ENCODE measurements at regions not wholly inside any gene's neighbourhood (a gene's known extent, or its start where the extent isn't known, plus 50 kb on each side); places are given as distances from the start of the nearest gene placed in this dataset.

- H3K4me3 ChIP-seq, result no peak overlapping the region
- no peak overlapping the region for H3K27ac ChIP-seq
- intact Hi-C loops (cut with DNase I; ENCODE audit: low total_unique reads), result no loop called here
- DNase-seq, result no peak
- no peaks in the 10 kb centered on the region for H3K9me3 ChIP-seq
- H3K27me3 ChIP-seq, result no peaks in the 10 kb centered on the region
- TF ChIP-seq POLR2A (IDR thresholded peaks at IDR 0.05), result no peak
- TF ChIP-seq, protein P1, sequence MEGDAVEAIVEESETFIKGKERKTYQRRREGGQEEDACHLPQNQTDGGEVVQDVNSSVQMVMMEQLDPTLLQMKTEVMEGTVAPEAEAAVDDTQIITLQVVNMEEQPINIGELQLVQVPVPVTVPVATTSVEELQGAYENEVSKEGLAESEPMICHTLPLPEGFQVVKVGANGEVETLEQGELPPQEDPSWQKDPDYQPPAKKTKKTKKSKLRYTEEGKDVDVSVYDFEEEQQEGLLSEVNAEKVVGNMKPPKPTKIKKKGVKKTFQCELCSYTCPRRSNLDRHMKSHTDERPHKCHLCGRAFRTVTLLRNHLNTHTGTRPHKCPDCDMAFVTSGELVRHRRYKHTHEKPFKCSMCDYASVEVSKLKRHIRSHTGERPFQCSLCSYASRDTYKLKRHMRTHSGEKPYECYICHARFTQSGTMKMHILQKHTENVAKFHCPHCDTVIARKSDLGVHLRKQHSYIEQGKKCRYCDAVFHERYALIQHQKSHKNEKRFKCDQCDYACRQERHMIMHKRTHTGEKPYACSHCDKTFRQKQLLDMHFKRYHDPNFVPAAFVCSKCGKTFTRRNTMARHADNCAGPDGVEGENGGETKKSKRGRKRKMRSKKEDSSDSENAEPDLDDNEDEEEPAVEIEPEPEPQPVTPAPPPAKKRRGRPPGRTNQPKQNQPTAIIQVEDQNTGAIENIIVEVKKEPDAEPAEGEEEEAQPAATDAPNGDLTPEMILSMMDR (IDR thresholded peaks at IDR 0.05), result no peak
- no peaks in the 10 kb centered on the region for H3K36me3 ChIP-seq (ENCODE audit: low read depth, missing control alignments)
- H3K4me1 ChIP-seq, result no peaks in the 10 kb centered on the region
- 68 to 74% methylated on average over 2 of the region's 2 CpGs for WGBS, 2 donors
These were observed 335.0 kb upstream of the ATP5MC3 start for GRCh38 chr2:175516555-175516954.

DNA sequence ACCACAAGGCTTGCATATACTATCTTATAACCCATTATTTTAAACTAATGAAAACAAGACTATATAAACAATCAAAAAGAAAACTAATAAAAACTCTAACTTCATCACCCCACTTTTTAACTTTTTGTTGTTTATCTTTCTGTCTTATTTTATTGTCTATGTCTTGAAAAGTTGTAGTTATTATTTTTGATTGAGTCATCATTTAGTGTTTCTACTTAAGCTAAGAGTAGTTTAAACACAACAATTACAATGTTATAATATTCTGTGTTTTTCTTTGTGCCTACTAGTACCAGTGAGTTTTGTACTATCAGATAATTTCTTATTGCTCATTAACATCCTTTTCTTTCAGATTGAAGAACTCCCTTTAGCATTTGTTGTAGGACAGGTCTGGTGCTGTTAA lies 318.7 kb upstream of the ATP5MC3 start:
- TF ChIP-seq POLR2A (IDR thresholded peaks at IDR 0.05), result no peak
- TF ChIP-seq, protein P1 (IDR thresholded peaks at IDR 0.05), result no peak

DNA sequence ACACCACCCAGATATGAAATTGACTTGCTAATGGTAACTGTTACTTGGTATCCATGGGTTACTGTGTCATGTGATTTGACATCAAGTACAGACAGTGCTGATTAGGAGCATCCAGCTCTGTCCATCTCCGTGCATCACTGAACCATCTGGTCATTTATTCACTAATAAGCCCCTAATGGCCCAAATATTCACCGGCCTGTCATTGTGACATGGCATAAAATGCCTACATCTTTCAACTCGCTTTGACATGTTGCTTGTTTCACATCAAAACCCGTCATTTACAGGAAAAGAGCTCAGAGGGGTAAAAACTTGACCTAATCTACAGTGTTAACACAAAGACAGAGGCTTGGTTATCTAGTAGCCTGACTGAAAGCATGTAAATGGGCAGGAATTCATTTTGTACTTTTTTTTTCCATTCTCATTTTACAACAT lies 308.9 kb upstream of the ATP5MC3 start:
- 84% methylated on average over 4 of the region's 4 CpGs for WGBS, 2 donors
- no peak overlapping the region for H3K4me3 ChIP-seq
- H3K4me1 ChIP-seq, result no peaks in the 10 kb centered on the region
- no peaks in the 10 kb centered on the region for H3K9me3 ChIP-seq
- intact Hi-C loops (cut with DNase I; ENCODE audit: low total_unique reads), result no loop called here
- H3K27ac ChIP-seq, result no peak overlapping the region
- no peaks in the 10 kb centered on the region for H3K36me3 ChIP-seq (ENCODE audit: low read depth, missing control alignments)
- TF ChIP-seq, protein P1 (IDR thresholded peaks at IDR 0.05), result no peak
- TF ChIP-seq POLR2A (IDR thresholded peaks at IDR 0.05), result no peak
- DNase-seq, result no peak
- H3K27me3 ChIP-seq, result no peaks in the 10 kb centered on the region

More for the DNA sequence above, 318.7 kb upstream of the ATP5MC3 start:
- DNase-seq, result no peak
- Histone ChIP-seq H3K27me3 (no peaks in the 10 kb centered on the region), H3K4me3 (no peak overlapping the region), H3K36me3 (ENCODE audit: low read depth, missing control alignments) (no peaks in the 10 kb centered on the region), H3K9me3 (no peaks in the 10 kb centered on the region), H3K27ac (no peak overlapping the region), H3K4me1 (no peaks in the 10 kb centered on the region)
- intact Hi-C loops (cut with DNase I; ENCODE audit: low total_unique reads), result no loop called here

DNA sequence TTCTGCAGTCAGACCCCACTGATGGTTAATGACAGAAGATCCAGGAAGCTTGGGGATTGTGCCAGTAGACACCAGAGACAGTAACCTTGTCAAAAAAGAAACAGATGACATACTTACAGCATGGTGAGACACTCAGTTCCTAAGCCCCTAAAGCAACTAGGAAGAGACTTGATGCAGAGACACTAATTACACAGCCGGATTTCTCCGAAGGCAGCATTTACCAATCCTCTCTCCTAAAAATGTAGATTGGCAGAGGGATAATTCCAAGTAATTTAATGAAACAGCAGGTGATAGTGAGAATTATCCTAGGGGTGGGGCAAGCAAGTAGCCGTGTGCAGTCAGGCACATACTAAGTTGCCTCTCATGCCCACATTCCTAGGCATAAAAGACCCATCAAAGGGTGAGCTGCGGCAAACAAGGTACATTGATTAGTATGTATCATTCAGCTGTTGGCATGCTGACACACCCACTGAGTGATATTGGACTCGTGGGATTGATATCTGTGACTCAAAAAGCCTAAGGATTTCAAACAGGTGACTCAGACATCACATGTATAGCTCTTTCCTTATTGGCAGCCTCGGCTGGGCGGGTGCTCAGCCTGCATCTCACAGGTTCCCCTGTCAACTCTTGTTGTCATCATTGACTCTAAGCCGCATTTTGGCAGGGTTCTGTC lies 296.7 kb upstream of the ATP5MC3 start:
- TF ChIP-seq POLR2A (IDR thresholded peaks at IDR 0.05), result no peak
- TF ChIP-seq, protein P1 (IDR thresholded peaks at IDR 0.05), result no peak
- intact Hi-C loops (cut with DNase I; ENCODE audit: low total_unique reads), result no loop called here

DNA sequence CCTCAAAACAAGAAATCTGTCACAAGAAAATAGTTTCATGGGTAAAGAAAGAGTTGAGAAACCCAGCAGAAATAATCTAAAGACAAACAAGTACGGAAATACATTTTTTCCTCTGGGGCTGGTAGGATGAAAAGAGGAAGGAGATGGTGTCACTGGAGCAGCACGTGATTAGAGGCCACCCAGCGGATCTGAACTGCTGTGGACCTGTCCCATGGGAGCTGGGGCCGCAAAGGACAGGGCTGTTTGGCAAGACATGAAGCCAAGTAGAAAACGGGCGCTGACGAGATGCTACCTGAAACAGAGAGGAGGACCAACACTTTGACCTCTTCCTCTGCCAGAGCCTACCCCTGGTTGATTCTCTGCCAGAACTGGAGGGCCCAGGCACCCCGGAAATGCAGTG lies 295.4 kb upstream of the ATP5MC3 start:
- no peak for DNase-seq
- intact Hi-C loops (cut with DNase I; ENCODE audit: low total_unique reads), result no loop called here
- Histone ChIP-seq H3K4me1 (no peaks in the 10 kb centered on the region), H3K9me3 (no peaks in the 10 kb centered on the region), H3K4me3 (no peak overlapping the region), H3K27me3 (no peaks in the 10 kb centered on the region), H3K27ac (no peak overlapping the region), H3K36me3 (ENCODE audit: low read depth, missing control alignments) (no peaks in the 10 kb centered on the region)
- WGBS, 2 donors, result 84 to 89% methylated on average over 8 of the region's 8 CpGs
- no peak for TF ChIP-seq POLR2A (IDR thresholded peaks at IDR 0.05)
- TF ChIP-seq, protein P1 (IDR thresholded peaks at IDR 0.05), result no peak

More for the DNA sequence above, 296.7 kb upstream of the ATP5MC3 start:
- H3K4me3 ChIP-seq, result no peak overlapping the region
- H3K27ac ChIP-seq, result no peak overlapping the region
- no peaks in the 10 kb centered on the region for H3K4me1 ChIP-seq
- WGBS, 2 donors, result 85 to 92% methylated on average over 8 of the region's 8 CpGs
- no peaks in the 10 kb centered on the region for H3K9me3 ChIP-seq
- no peaks in the 10 kb centered on the region for H3K27me3 ChIP-seq
- no peak for DNase-seq
- no peaks in the 10 kb centered on the region for H3K36me3 ChIP-seq (ENCODE audit: low read depth, missing control alignments)

Measured in testis (tissue), 2 donors.